ENCODE measurements at regions not wholly inside any gene's neighbourhood (a gene's known extent, or its start where the extent isn't known, plus 50 kb on each side); places are given as distances from the start of the nearest gene placed in this dataset.

- no TSS peak for BruUV-seq (replicated peaks)
- H3K27me3 Mint-ChIP-seq (ENCODE audit: insufficient read depth, unreplicated experiment), result no peaks in the 10 kb centered on the region
- no peak for DNase-seq
- H3K27ac Mint-ChIP-seq (ENCODE audit: unreplicated experiment), result no peak overlapping the region
- intact Hi-C loops (cut with micrococcal nuclease; ENCODE audit: unreplicated experiment), result loop anchor here (2.0 to 5.0 kb wide), 2 partner anchors 27 to 102 kb away; partner anchors contain the start of gene FHDC1
- POLR2A ChIA-PET, result no interaction called here
- Histone ChIP-seq H3K4me1 (no peaks in the 10 kb centered on the region), H3K4me3 (ENCODE audit: low read depth, low read length) (no peak overlapping the region), H3K36me3 (ENCODE audit: control insufficient read depth, insufficient read depth, low read length) (no peaks in the 10 kb centered on the region), H3K9me3 (no peaks in the 10 kb centered on the region), H3K27me3 (replicated peaks; ENCODE audit: control insufficient read depth, insufficient read depth, low read length) (no peaks in the 10 kb centered on the region)
- H3K36me3 Mint-ChIP-seq (ENCODE audit: insufficient read depth, unreplicated experiment), result no peaks in the 10 kb centered on the region
- no peak overlapping the region for H3K4me3 Mint-ChIP-seq (ENCODE audit: unreplicated experiment)
- TF ChIP-seq CTCF (IDR thresholded peaks at IDR 0.05; ENCODE audit: insufficient read depth in 1 of 2, low read depth in 1 of 2, low read length in 1 of 2, severe bottlenecking in 1 of 2, unreplicated experiment in 1 of 2), result no peak
- CTCF ChIA-PET, result no interaction called here
- H3K9me3 Mint-ChIP-seq (ENCODE audit: unreplicated experiment), result peaks cover 13% of the 10 kb centered on the region
- H3K4me1 Mint-ChIP-seq (ENCODE audit: low read depth, unreplicated experiment), result peaks cover 15% of the 10 kb centered on the region
These were observed 103.5 kb downstream of the FHDC1 start for GRCh38 chr4:153039542-153040185.

- H3K27me3 Mint-ChIP-seq (ENCODE audit: insufficient read depth, unreplicated experiment), result no peaks in the 10 kb centered on the region
- H3K9me3 Mint-ChIP-seq (ENCODE audit: unreplicated experiment), result peaks cover 13% of the 10 kb centered on the region
- no peaks in the 10 kb centered on the region for H3K4me1 ChIP-seq
- TF ChIP-seq CTCF (IDR thresholded peaks at IDR 0.05; ENCODE audit: insufficient read depth in 1 of 2, low read depth in 1 of 2, low read length in 1 of 2, severe bottlenecking in 1 of 2, unreplicated experiment in 1 of 2), result no peak
- no peak overlapping the region for H3K4me3 Mint-ChIP-seq (ENCODE audit: unreplicated experiment)
- no peak overlapping the region for H3K4me3 ChIP-seq (ENCODE audit: low read depth, low read length)
- ChIA-PET POLR2A (no interaction called here), CTCF (no interaction called here)
- no TSS peak for BruUV-seq (replicated peaks)
- peaks cover 15% of the 10 kb centered on the region for H3K4me1 Mint-ChIP-seq (ENCODE audit: low read depth, unreplicated experiment)
- no peak overlapping the region for H3K27ac Mint-ChIP-seq (ENCODE audit: unreplicated experiment)
- H3K9me3 ChIP-seq, result no peaks in the 10 kb centered on the region
- intact Hi-C loops (cut with micrococcal nuclease; ENCODE audit: unreplicated experiment), result no loop called here
- no peaks in the 10 kb centered on the region for H3K36me3 ChIP-seq (ENCODE audit: control insufficient read depth, insufficient read depth, low read length)
- no peak for DNase-seq
- no peaks in the 10 kb centered on the region for H3K27me3 ChIP-seq (replicated peaks; ENCODE audit: control insufficient read depth, insufficient read depth, low read length)
- no peaks in the 10 kb centered on the region for H3K36me3 Mint-ChIP-seq (ENCODE audit: insufficient read depth, unreplicated experiment)
These were observed 104.6 kb downstream of the FHDC1 start for GRCh38 chr4:153040677-153041076.

GRCh38 chr4:153044036-153044435 lies 107.9 kb downstream of the FHDC1 start:
- no peak for TF ChIP-seq CTCF (IDR thresholded peaks at IDR 0.05; ENCODE audit: insufficient read depth in 1 of 2, low read depth in 1 of 2, low read length in 1 of 2, severe bottlenecking in 1 of 2, unreplicated experiment in 1 of 2)
- no peaks in the 10 kb centered on the region for H3K27me3 Mint-ChIP-seq (ENCODE audit: insufficient read depth, unreplicated experiment)
- ChIA-PET CTCF (no interaction called here), POLR2A (no interaction called here)
- no peak overlapping the region for H3K27ac Mint-ChIP-seq (ENCODE audit: unreplicated experiment)
- intact Hi-C loops (cut with micrococcal nuclease; ENCODE audit: unreplicated experiment), result no loop called here
- H3K4me3 ChIP-seq (ENCODE audit: low read depth, low read length), result no peak overlapping the region
- H3K4me1 ChIP-seq, result no peaks in the 10 kb centered on the region
- no peaks in the 10 kb centered on the region for H3K36me3 Mint-ChIP-seq (ENCODE audit: insufficient read depth, unreplicated experiment)
- peaks cover 13% of the 10 kb centered on the region for H3K9me3 Mint-ChIP-seq (ENCODE audit: unreplicated experiment)
- H3K27me3 ChIP-seq (replicated peaks; ENCODE audit: control insufficient read depth, insufficient read depth, low read length), result no peaks in the 10 kb centered on the region
- H3K4me3 Mint-ChIP-seq (ENCODE audit: unreplicated experiment), result no peak overlapping the region
- DNase-seq, result no peak
- BruUV-seq (replicated peaks), result no TSS peak
- H3K4me1 Mint-ChIP-seq (ENCODE audit: low read depth, unreplicated experiment), result peaks cover 7% of the 10 kb centered on the region
- no peaks in the 10 kb centered on the region for H3K36me3 ChIP-seq (ENCODE audit: control insufficient read depth, insufficient read depth, low read length)
- no peaks in the 10 kb centered on the region for H3K9me3 ChIP-seq

Measured in Caco-2 (cell line).